ENCODE measurements at regions not wholly inside any gene's neighbourhood (a gene's known extent, or its start where the extent isn't known, plus 50 kb on each side); places are given as distances from the start of the nearest gene placed in this dataset.

GRCh38 chr20:19885939-19886660, 128.0 kb downstream of the RIN2 start:
- TF ChIP-seq POLR2A (IDR thresholded peaks at IDR 0.05; ENCODE audit: low read depth, low read length), result no peak
- TF ChIP-seq POLR2AphosphoS5 (IDR thresholded peaks at IDR 0.05; ENCODE audit: low read depth, low read length), result no peak
- no peak for TF ChIP-seq TAF1 (IDR thresholded peaks at IDR 0.05; ENCODE audit: borderline replicate concordance, low read depth, low read length)
